ENCODE measurements at regions not wholly inside any gene's neighbourhood (a gene's known extent, or its start where the extent isn't known, plus 50 kb on each side); places are given as distances from the start of the nearest gene placed in this dataset.

DNA sequence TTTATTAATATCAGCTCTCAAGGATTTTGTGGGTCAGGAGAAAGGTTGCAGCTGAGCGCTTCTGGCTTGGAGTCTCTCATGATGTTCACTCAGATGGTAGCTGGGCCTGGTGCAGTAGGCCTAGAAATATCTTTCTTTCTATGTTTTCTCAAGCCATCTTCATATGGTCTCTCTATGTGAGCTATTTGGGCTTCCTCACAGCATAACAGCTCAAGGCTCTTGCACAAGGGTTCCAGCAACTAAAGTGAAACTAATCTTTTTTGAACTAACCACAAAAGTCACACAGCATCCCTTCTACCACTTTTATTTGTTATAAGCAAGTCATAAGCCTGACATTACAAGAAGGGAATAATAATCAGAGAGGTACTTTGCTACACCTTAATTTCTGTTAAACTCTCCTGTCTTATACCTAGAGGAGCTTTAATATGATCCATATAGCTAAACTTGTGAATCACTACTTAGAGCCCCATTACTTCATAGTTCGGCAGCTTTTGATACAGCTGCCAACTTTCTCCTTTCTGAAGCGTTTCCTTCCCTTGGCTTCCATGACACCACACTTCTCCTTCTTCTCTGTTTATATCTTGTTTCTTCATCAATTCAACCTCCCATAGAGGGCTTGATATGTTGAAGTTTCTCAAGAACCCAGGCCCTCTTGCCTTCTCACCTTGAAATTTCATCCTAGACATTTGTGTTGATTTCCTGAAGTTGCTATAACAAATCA lies 720.2 kb downstream of the LTN1 start:
- ChIA-PET CTCF (ENCODE audit: partially characterized antibody) (no interaction called here), POLR2A (ENCODE audit: partially characterized antibody) (no interaction called here)
- DNase-seq: no peak
- intact Hi-C loops (cut with micrococcal nuclease): no loop called here
- Mint-ChIP-seq H3K36me3 (no peaks in the 10 kb centered on the region), H3K9me3 (peaks cover 0 to 3% (median under 1%) of the 10 kb centered on the region in 8 donors), H3K27me3 (peaks cover 0 to 1% of the 10 kb centered on the region in 2 donors), H3K4me3 (no peak overlapping the region), H3K27ac (no peak overlapping the region), H3K4me1 (no peaks in the 10 kb centered on the region)
- Histone ChIP-seq H3K4me3 (ENCODE audit: low read length in 2 of 2) (no peak overlapping the region), H3K36me3 (ENCODE audit: insufficient read depth, low read length) (no peaks in the 10 kb centered on the region), H3K27me3 (ENCODE audit: insufficient read depth, low read length) (no peaks in the 10 kb centered on the region), H3K9me3 (ENCODE audit: control insufficient read depth in 1 of 2, low read length in 2 of 2) (no peaks in the 10 kb centered on the region), H3K4me1 (ENCODE audit: insufficient read depth, low read length) (no peaks in the 10 kb centered on the region), H3K27ac (ENCODE audit: low read depth, low read length) (no peak overlapping the region)

DNA sequence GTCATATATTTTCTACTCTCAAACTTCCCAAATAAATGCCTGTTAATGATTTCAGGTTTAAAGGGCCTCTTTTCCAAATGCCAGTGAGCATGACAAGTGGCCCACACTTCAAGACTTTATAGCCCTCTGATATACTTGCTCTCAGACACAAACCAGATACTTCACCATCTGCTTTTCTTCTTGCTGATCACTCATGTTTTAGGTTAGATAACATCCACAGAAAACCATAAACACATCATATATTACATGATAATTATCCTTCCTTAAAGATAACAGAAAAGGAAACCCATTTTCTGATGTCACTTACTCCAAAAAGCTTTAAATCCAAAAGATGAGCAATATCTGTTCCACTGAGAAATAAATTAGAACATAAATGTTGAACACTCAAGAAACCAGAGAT lies 723.5 kb downstream of the LTN1 start:
- H3K4me3 ChIP-seq (ENCODE audit: low read length in 2 of 2): no peak overlapping the region
- POLR2A ChIA-PET (ENCODE audit: partially characterized antibody): no interaction called here
- Mint-ChIP-seq H3K27me3 (peaks cover 0 to 1% of the 10 kb centered on the region in 2 donors), H3K27ac (no peak overlapping the region), H3K9me3 (peaks cover 0 to 3% (median 0%) of the 10 kb centered on the region in 8 donors), H3K4me3 (no peak overlapping the region), H3K36me3 (no peaks in the 10 kb centered on the region), H3K4me1 (no peaks in the 10 kb centered on the region)
- no peak overlapping the region for H3K27ac ChIP-seq (ENCODE audit: low read depth, low read length)
- H3K27me3 ChIP-seq (ENCODE audit: insufficient read depth, low read length): no peaks in the 10 kb centered on the region
- H3K4me1 ChIP-seq (ENCODE audit: insufficient read depth, low read length): no peaks in the 10 kb centered on the region
- no peaks in the 10 kb centered on the region for H3K36me3 ChIP-seq (ENCODE audit: insufficient read depth, low read length)
- CTCF ChIA-PET (ENCODE audit: partially characterized antibody): no interaction called here
- intact Hi-C loops (cut with micrococcal nuclease): no loop called here
- no peak for DNase-seq
- no peaks in the 10 kb centered on the region for H3K9me3 ChIP-seq (ENCODE audit: control insufficient read depth in 1 of 2, low read length in 2 of 2)

DNA sequence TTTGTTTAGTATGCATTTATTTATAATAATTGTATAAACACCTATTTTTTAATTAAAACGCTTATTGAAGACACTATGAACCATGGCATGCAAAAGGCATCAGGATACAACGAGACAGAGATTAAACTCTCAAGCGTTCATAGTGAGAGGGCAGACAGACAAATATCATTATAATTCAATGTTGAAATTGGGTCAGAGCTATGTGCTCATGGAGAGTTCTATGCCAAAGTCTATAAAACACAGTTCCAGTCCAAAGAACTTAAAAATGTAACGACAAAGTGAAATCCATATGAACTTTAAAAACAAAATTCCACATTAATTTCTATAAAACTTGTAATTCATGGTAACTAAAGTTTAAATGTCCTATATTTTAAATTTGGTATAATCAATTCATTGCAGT lies 724.0 kb downstream of the LTN1 start:
- H3K36me3 Mint-ChIP-seq: no peaks in the 10 kb centered on the region
- Histone ChIP-seq H3K9me3 (ENCODE audit: control insufficient read depth in 1 of 2, low read length in 2 of 2) (no peaks in the 10 kb centered on the region), H3K36me3 (ENCODE audit: insufficient read depth, low read length) (no peaks in the 10 kb centered on the region), H3K4me3 (ENCODE audit: low read length in 2 of 2) (no peak overlapping the region), H3K27me3 (ENCODE audit: insufficient read depth, low read length) (no peaks in the 10 kb centered on the region), H3K4me1 (ENCODE audit: insufficient read depth, low read length) (no peaks in the 10 kb centered on the region), H3K27ac (ENCODE audit: low read depth, low read length) (no peak overlapping the region)
- no peak for DNase-seq
- intact Hi-C loops (cut with micrococcal nuclease): no loop called here
- H3K27ac Mint-ChIP-seq: no peak overlapping the region
- CTCF ChIA-PET (ENCODE audit: partially characterized antibody): no interaction called here
- H3K4me3 Mint-ChIP-seq: no peak overlapping the region
- H3K27me3 Mint-ChIP-seq: no peaks in the 10 kb centered on the region
- H3K9me3 Mint-ChIP-seq: peaks cover 0 to 3% (median 0%) of the 10 kb centered on the region in 8 donors
- H3K4me1 Mint-ChIP-seq: no peaks in the 10 kb centered on the region
- POLR2A ChIA-PET (ENCODE audit: partially characterized antibody): no interaction called here

DNA sequence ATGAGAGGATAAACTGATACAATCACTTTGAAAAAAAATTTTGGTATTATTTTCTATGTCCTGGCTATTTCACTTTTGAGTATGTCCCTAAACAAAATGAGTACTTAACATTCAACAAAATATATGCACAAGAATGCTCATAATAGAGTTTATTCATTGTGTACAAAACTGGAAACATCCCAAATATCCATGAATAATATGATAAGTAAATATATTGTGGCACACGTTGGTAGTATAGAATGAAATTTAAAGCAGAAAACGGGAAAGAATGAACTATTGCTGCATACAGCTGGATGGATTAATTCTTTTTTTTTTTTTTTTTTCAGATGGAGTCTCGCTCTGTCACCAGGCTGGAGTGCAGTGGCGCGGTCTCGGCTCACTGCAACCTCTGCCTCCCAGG lies 725.2 kb downstream of the LTN1 start:
- Histone ChIP-seq H3K36me3 (ENCODE audit: insufficient read depth, low read length) (no peaks in the 10 kb centered on the region), H3K27me3 (ENCODE audit: insufficient read depth, low read length) (no peaks in the 10 kb centered on the region), H3K4me3 (ENCODE audit: low read length in 2 of 2) (no peak overlapping the region), H3K9me3 (ENCODE audit: control insufficient read depth in 1 of 2, low read length in 2 of 2) (no peaks in the 10 kb centered on the region), H3K4me1 (ENCODE audit: insufficient read depth, low read length) (no peaks in the 10 kb centered on the region), H3K27ac (ENCODE audit: low read depth, low read length) (no peak overlapping the region)
- Mint-ChIP-seq H3K36me3 (no peaks in the 10 kb centered on the region), H3K27ac (no peak overlapping the region), H3K4me3 (no peak overlapping the region), H3K4me1 (no peaks in the 10 kb centered on the region), H3K9me3 (peaks cover 0 to 3% (median 0%) of the 10 kb centered on the region in 8 donors), H3K27me3 (peaks cover 0 to 1% of the 10 kb centered on the region in 2 donors)
- no peak for DNase-seq
- POLR2A ChIA-PET (ENCODE audit: partially characterized antibody): no interaction called here
- CTCF ChIA-PET (ENCODE audit: partially characterized antibody): no interaction called here
- intact Hi-C loops (cut with micrococcal nuclease): no loop called here

DNA sequence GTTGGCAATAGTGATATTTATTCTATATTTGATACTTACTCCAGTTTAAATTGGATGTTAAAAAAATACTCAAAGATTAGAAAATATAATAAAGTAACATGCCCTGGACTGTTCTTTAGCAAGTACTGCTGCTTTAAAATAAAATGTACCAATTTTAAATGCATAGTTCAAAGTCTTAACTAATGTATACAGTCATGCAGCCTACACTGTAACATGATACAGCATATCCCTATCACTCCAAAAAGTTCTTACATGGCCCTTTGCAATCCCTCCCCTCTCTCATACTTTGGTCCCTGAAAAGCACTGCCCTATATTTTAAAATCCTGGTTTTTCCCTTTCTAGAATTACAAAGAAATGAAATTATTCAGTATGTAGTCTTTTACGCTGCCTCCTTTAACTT lies 726.6 kb downstream of the LTN1 start:
- ChIA-PET POLR2A (ENCODE audit: partially characterized antibody) (no interaction called here), CTCF (ENCODE audit: partially characterized antibody) (no interaction called here)

DNA sequence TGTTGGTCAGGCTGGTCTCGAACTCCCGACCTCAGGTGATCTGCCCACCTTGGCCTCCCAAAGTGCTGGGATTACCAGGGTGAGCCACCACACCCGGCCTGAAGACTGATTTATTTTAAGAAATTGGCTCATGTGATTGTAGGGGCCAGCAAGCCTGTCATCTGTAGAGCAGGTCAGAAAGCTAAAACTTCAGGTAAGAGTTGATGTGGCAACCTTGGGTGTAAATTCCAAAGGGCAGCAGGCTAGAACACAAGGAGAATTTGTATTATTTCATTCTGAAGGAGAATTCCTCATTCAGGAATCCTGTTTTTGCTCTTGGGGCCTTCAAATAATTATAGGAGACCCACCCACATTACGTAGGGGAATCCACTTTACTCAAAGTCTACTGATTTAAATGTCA lies 728.7 kb downstream of the LTN1 start:
- ChIA-PET CTCF (ENCODE audit: partially characterized antibody) (no interaction called here), POLR2A (ENCODE audit: partially characterized antibody) (no interaction called here)
- no peaks in the 10 kb centered on the region for H3K27me3 ChIP-seq (ENCODE audit: insufficient read depth, low read length)

More for the DNA sequence above, 726.6 kb downstream of the LTN1 start:
- Histone ChIP-seq H3K27me3 (ENCODE audit: insufficient read depth, low read length) (no peaks in the 10 kb centered on the region), H3K27ac (ENCODE audit: low read depth, low read length) (no peak overlapping the region), H3K9me3 (ENCODE audit: control insufficient read depth in 1 of 2, low read length in 2 of 2) (no peaks in the 10 kb centered on the region), H3K4me1 (ENCODE audit: insufficient read depth, low read length) (no peaks in the 10 kb centered on the region), H3K36me3 (ENCODE audit: insufficient read depth, low read length) (no peaks in the 10 kb centered on the region), H3K4me3 (ENCODE audit: low read length in 2 of 2) (no peak overlapping the region)
- Mint-ChIP-seq H3K4me1 (no peaks in the 10 kb centered on the region), H3K9me3 (peaks cover 0 to 3% (median 0%) of the 10 kb centered on the region in 8 donors), H3K27me3 (peaks cover 0 to 1% of the 10 kb centered on the region in 2 donors), H3K27ac (no peak overlapping the region), H3K4me3 (no peak overlapping the region), H3K36me3 (no peaks in the 10 kb centered on the region)
- DNase-seq: no peak
- intact Hi-C loops (cut with micrococcal nuclease): no loop called here

DNA sequence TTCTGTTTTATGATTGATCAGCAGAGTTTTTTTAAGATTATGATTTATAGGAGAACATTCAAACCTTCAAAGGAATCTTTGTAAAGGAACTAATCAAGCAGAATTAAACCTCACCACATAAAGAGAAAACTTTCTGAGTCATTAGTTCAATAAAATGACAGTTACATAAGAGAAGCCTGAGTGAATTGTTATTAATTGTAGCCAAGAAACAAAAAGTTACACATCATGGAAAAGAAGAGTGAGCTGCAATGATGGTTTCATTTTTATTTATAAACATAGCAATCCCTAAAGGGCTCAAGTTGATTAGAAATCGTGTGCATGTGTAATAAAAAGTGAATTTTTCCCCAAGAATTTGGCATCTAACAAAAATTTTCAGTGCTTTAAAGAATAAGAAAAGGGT lies 731.4 kb downstream of the LTN1 start:
- Mint-ChIP-seq H3K27me3 (peaks cover 0 to 1% of the 10 kb centered on the region in 2 donors), H3K4me1 (no peaks in the 10 kb centered on the region)

More for the DNA sequence above, 728.7 kb downstream of the LTN1 start:
- Mint-ChIP-seq H3K4me1 (no peaks in the 10 kb centered on the region), H3K9me3 (peaks cover 0 to 1% (median 0%) of the 10 kb centered on the region in 8 donors), H3K4me3 (no peak overlapping the region), H3K27me3 (peaks cover 0 to 1% of the 10 kb centered on the region in 2 donors), H3K36me3 (no peaks in the 10 kb centered on the region), H3K27ac (no peak overlapping the region)
- intact Hi-C loops (cut with micrococcal nuclease): no loop called here
- no peaks in the 10 kb centered on the region for H3K4me1 ChIP-seq (ENCODE audit: insufficient read depth, low read length)
- no peaks in the 10 kb centered on the region for H3K9me3 ChIP-seq (ENCODE audit: control insufficient read depth in 1 of 2, low read length in 2 of 2)
- H3K36me3 ChIP-seq (ENCODE audit: insufficient read depth, low read length): no peaks in the 10 kb centered on the region
- no peak overlapping the region for H3K27ac ChIP-seq (ENCODE audit: low read depth, low read length)
- DNase-seq: no peak
- H3K4me3 ChIP-seq (ENCODE audit: low read length in 2 of 2): no peak overlapping the region

More for the DNA sequence above, 731.4 kb downstream of the LTN1 start:
- Histone ChIP-seq H3K9me3 (ENCODE audit: control insufficient read depth in 1 of 2, low read length in 2 of 2) (no peaks in the 10 kb centered on the region), H3K36me3 (ENCODE audit: insufficient read depth, low read length) (no peaks in the 10 kb centered on the region), H3K4me3 (ENCODE audit: low read length in 2 of 2) (no peak overlapping the region), H3K27me3 (ENCODE audit: insufficient read depth, low read length) (no peaks in the 10 kb centered on the region), H3K4me1 (ENCODE audit: insufficient read depth, low read length) (no peaks in the 10 kb centered on the region), H3K27ac (ENCODE audit: low read depth, low read length) (no peak overlapping the region)
- ChIA-PET CTCF (ENCODE audit: partially characterized antibody) (no interaction called here), POLR2A (ENCODE audit: partially characterized antibody) (no interaction called here)
- no peak for DNase-seq
- intact Hi-C loops (cut with micrococcal nuclease): no loop called here
- H3K27ac Mint-ChIP-seq: no peak overlapping the region
- peaks cover 0 to 3% (median 0%) of the 10 kb centered on the region in 8 donors for H3K9me3 Mint-ChIP-seq
- no peak overlapping the region for H3K4me3 Mint-ChIP-seq
- no peaks in the 10 kb centered on the region for H3K36me3 Mint-ChIP-seq

Measured in CD4-positive, alpha-beta memory T cell (primary cell).